ENCODE measurements at regions not wholly inside any gene's neighbourhood (a gene's known extent, or its start where the extent isn't known, plus 50 kb on each side); places are given as distances from the start of the nearest gene placed in this dataset.

DNA sequence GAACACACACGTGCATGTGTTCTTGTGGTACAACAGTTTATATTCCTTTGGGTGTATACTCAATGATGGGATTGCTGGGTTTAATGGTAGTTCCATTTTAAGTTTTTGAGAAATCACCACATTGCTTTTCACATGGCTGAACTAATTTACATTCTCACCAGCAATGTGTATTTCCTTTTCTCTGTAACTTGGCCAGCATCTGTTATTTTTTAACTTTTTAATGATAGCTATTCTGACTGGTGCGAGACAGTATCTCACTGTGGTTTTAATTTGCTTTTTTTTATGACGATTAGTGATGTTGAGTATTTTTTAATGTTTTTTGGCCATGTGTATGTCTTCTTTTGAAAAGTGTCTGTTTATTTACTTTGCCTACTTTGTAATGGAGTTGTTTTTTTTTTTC, 256.6 kb downstream of the ZWINT start:
- no peak for TF ChIP-seq EP300 (IDR thresholded peaks at IDR 0.05)
- TF ChIP-seq CTCF (IDR thresholded peaks at IDR 0.05): no peak

All from sigmoid colon (tissue), 4 donors.